IMR-90 (cell line): ENCODE measurements at regions not wholly inside any gene's neighbourhood (a gene's known extent, or its start where the extent isn't known, plus 50 kb on each side); places are given as distances from the start of the nearest gene placed in this dataset.

Experiments
- ATAC-seq: fragments of 200-7000 bp; cut with Tn5 transposase; 2 replicates; pipeline ENCODE4 v1.9.1; 2020; ENCODE audit warnings: low read depth, mild to moderate bottlenecking, moderate library complexity
- BruUV-seq: library from RNA; stranded (reverse); fragments of 400-500 nt; replicated peaks from 2 replicates; lab custom pipeline; 2021; lab: Mats Ljungman, UMichigan
- CTCF ChIA-PET: fragments of 300-600 bp; formaldehyde crosslinking; extraction: SDS; loops from one replicate; lab custom pipeline; 2021; ENCODE audit warnings: antibody characterized with exemption; lab: Yijun Ruan, JAX
- POLR2A ChIA-PET: fragments of 300-600 bp; sonication (Branson Sonifier 250); formaldehyde crosslinking; loops from one replicate; lab custom pipeline; 2022; ENCODE audit warnings: antibody characterized with exemption; ENCODE audit not compliant: unreplicated experiment; lab: Charles Lee
- DNase-seq: peaks from one replicate; pipeline ENCODE4 v3.0.0; 2013
- H2AFZ ChIP-seq: replicated peaks from 2 replicates; pipeline ENCODE3; 2013; ENCODE audit warnings: low read length, mild to moderate bottlenecking; ENCODE audit not compliant: poor library complexity
- H2AK5ac ChIP-seq: 2 replicates; pipeline ENCODE4 v1.6.1; 2013; ENCODE audit warnings: low read depth, low read length, inconsistent platforms
- H2AK9ac ChIP-seq: replicated peaks from 2 replicates; pipeline ENCODE3; 2013; ENCODE audit warnings: mild to moderate bottlenecking, low read depth, low read length, moderate library complexity; ENCODE audit not compliant: poor library complexity
- H2BK120ac ChIP-seq: 2 replicates; pipeline ENCODE4 v1.6.1; 2013; ENCODE audit warnings: low read depth, low read length, inconsistent platforms
- H2BK15ac ChIP-seq: 3 replicates; pipeline ENCODE4 v1.6.1; 2013; ENCODE audit warnings: low read depth, low read length, inconsistent platforms
- H2BK20ac ChIP-seq: 2 replicates; pipeline ENCODE4 v1.6.1; 2013; ENCODE audit warnings: low read depth, mild to moderate bottlenecking, inconsistent platforms, low read length, moderate library complexity
- H2BK5ac ChIP-seq: 2 replicates; pipeline ENCODE4 v1.6.1; 2013; ENCODE audit warnings: mild to moderate bottlenecking, low read depth, low read length, inconsistent platforms; ENCODE audit not compliant: poor library complexity, severe bottlenecking
- H3K14ac ChIP-seq: replicated peaks from 2 replicates; pipeline ENCODE4 v1.6.1; 2013; ENCODE audit warnings: low read depth, low read length, inconsistent platforms
- H3K18ac ChIP-seq: 2 replicates; pipeline ENCODE4 v1.6.1; 2013; ENCODE audit warnings: low read depth, low read length, control low read depth
- H3K23ac ChIP-seq: 2 replicates; pipeline ENCODE4 v1.6.1; 2013; ENCODE audit warnings: low read depth, low read length, inconsistent platforms
- H3K27ac ChIP-seq: 2 replicates; pipeline ENCODE4 v1.5.1; 2013; ENCODE audit warnings: mild to moderate bottlenecking, control low read depth, low read length; ENCODE audit not compliant: insufficient read depth
- H3K27me3 ChIP-seq: 2 replicates; pipeline ENCODE4 v1.6.1; 2013; ENCODE audit warnings: low read length; ENCODE audit not compliant: control insufficient read depth, insufficient read depth
- H3K36me3 ChIP-seq: 2 replicates; pipeline ENCODE4 v1.6.1; 2013; ENCODE audit warnings: low read length, mixed read lengths; ENCODE audit not compliant: control insufficient read depth, insufficient read depth
- H3K4ac ChIP-seq: 2 replicates; pipeline ENCODE4 v1.6.1; 2013; ENCODE audit warnings: low read depth, low read length, inconsistent platforms
- H3K4me1 ChIP-seq: 2 replicates; pipeline ENCODE4 v1.6.1; 2013; ENCODE audit warnings: low read length, mixed read lengths; ENCODE audit not compliant: control insufficient read depth, insufficient read depth
- H3K4me2 ChIP-seq: 2 replicates; pipeline ENCODE4 v1.6.1; 2013; ENCODE audit warnings: low read depth, mild to moderate bottlenecking, control low read depth, low read length, moderate library complexity
- H3K4me3 ChIP-seq: 2 replicates; pipeline ENCODE4 v1.5.1; 2013; ENCODE audit warnings: low read depth, mild to moderate bottlenecking, control low read depth, low read length, moderate library complexity; ENCODE audit not compliant: insufficient read depth
- H3K56ac ChIP-seq: 2 replicates; pipeline ENCODE4 v1.6.1; 2013; ENCODE audit warnings: low read length, inconsistent platforms; ENCODE audit not compliant: insufficient read depth; ENCODE audit errors: extremely low read depth
- H3K79me1 ChIP-seq, 2 experiments: 2 replicates each; pipeline ENCODE4 v1.6.1; 2013; ENCODE audit warnings: low read length in 2 of 2, inconsistent platforms in 1 of 2, low read depth in 1 of 2
- H3K9ac ChIP-seq: 2 replicates; pipeline ENCODE4 v1.6.1; 2013; ENCODE audit warnings: low read depth, low read length, control low read depth
- H3K9me1 ChIP-seq: 2 replicates; pipeline ENCODE4 v1.6.1; 2013; ENCODE audit warnings: low read length, inconsistent platforms; ENCODE audit not compliant: insufficient read depth
- H3K9me3 ChIP-seq: 2 replicates; pipeline ENCODE4 v1.6.1; 2013; ENCODE audit warnings: low read length; ENCODE audit not compliant: control insufficient read depth, insufficient read depth
- H4K20me1 ChIP-seq: 2 replicates; pipeline ENCODE4 v1.6.1; 2013; ENCODE audit warnings: low read length, inconsistent platforms; ENCODE audit not compliant: insufficient read depth
- H4K5ac ChIP-seq: 2 replicates; pipeline ENCODE4 v1.6.1; 2013; ENCODE audit warnings: mild to moderate bottlenecking, low read depth, low read length, control low read depth
- H4K8ac ChIP-seq, 2 experiments: 2 replicates each; pipeline ENCODE4 v1.6.1; 2013; ENCODE audit warnings: low read depth in 2 of 2, low read length in 2 of 2, control low read depth in 1 of 2, inconsistent platforms in 1 of 2
- H4K91ac ChIP-seq: 2 replicates; pipeline ENCODE4 v1.6.1; 2013; ENCODE audit warnings: low read depth, low read length, inconsistent platforms; ENCODE audit not compliant: insufficient read depth
- CHD1 ChIP-seq: IDR thresholded peaks from 2 replicates; pipeline ENCODE4 v1.6.1; 2012; ENCODE audit warnings: low read depth, low read length, improper control_type of control experiment
- CTCF ChIP-seq: conservative IDR thresholded peaks from 2 replicates; pipeline ENCODE4 v1.5.1; 2012; ENCODE audit warnings: mild to moderate bottlenecking, low read depth, low read length, improper control_type of control experiment
- ELK1 ChIP-seq: fragments of 150-350 bp; IDR thresholded peaks from 2 replicates; pipeline ENCODE4 v1.6.1; 2016; ENCODE audit warnings: low read depth, mild to moderate bottlenecking, low read length, moderate library complexity, borderline replicate concordance
- FOS ChIP-seq: fragments of 150-350 bp; IDR thresholded peaks from 2 replicates; pipeline ENCODE4 v1.6.1; 2016; ENCODE audit warnings: low read depth, low read length
- MXI1 ChIP-seq: IDR thresholded peaks from 2 replicates; pipeline ENCODE4 v1.6.1; 2012; ENCODE audit warnings: low read depth, mild to moderate bottlenecking, low read length, moderate library complexity, borderline replicate concordance
- NFE2L2 ChIP-seq: fragments of 150-350 bp; IDR thresholded peaks from 2 replicates; pipeline ENCODE4 v1.6.1; 2016; ENCODE audit warnings: low read depth, mild to moderate bottlenecking, low read length
- POLR2A ChIP-seq: IDR thresholded peaks from 2 replicates; pipeline ENCODE4 v1.6.1; 2012; ENCODE audit warnings: mild to moderate bottlenecking, low read depth, low read length
- RCOR1 ChIP-seq: IDR thresholded peaks from 2 replicates; pipeline ENCODE4 v1.6.1; 2012; ENCODE audit warnings: mild to moderate bottlenecking, low read length, improper control_type of control experiment; ENCODE audit not compliant: insufficient replicate concordance
- RFX5 ChIP-seq: IDR thresholded peaks from 2 replicates; pipeline ENCODE4 v1.8.0; 2012; ENCODE audit warnings: low read depth, mild to moderate bottlenecking, low read length, moderate library complexity
- SMC3 ChIP-seq: fragments of 150-350 bp; IDR thresholded peaks from 2 replicates; pipeline ENCODE4 v1.6.1; 2016; ENCODE audit warnings: low read depth, mild to moderate bottlenecking, antibody characterized with exemption, low read length, moderate library complexity
- USF2 ChIP-seq: fragments of 150-350 bp; IDR thresholded peaks from 2 replicates; pipeline ENCODE4 v1.6.1; 2017; ENCODE audit warnings: mild to moderate bottlenecking, antibody characterized with exemption, low read length, low read depth
- WGBS, 2 experiments: methylation state at CpG; one replicate each; pipeline versions ENCODE4 v1.1.5 to v1.1.7; 2013; ENCODE audit warnings: missing lambda C conversion rate in 2 of 2; ENCODE audit not compliant: insufficient read length in 1 of 2; ENCODE audit errors: extremely low coverage in 2 of 2; 5-methylcytosine and 5-hydroxymethylcytosine counted together
- dilution Hi-C: fragments of 300-500 bp; cut with HindIII; formaldehyde crosslinking; loops from one replicate; pipeline ENCODE4 v1.14.3; 2018; ENCODE audit warnings: low sequenced_read_pairs; ENCODE audit not compliant: unreplicated experiment
- in situ Hi-C: fragments of 300-500 bp; cut with MboI; formaldehyde crosslinking; loops from 3 replicates; pipeline ENCODE4 v1.14.3; 2019; ENCODE audit warnings: low sequenced_read_pairs, inconsistent platforms, mixed read lengths
- intact Hi-C: fragments of 100-400 bp; cut with micrococcal nuclease; formaldehyde crosslinking; loops from 2 replicates; pipeline ENCODE4 v1.10.0; 2022

- no peak overlapping the region for H4K5ac ChIP-seq
- H2AK9ac ChIP-seq = no peak overlapping the region
- no peak overlapping the region for H3K56ac ChIP-seq
- no peaks in the 10 kb centered on the region for H3K36me3 ChIP-seq
- H3K79me1 ChIP-seq = no peaks in the 10 kb centered on the region
- CTCF ChIA-PET = interaction anchor here (0.6 kb wide), 1 partner anchor 1617 kb away, joined by 3 read pairs; no protein-coding TSS in a partner anchor
- H3K23ac ChIP-seq = no peak overlapping the region
- no peak overlapping the region for H3K18ac ChIP-seq
- no TSS peak for BruUV-seq
- H2AFZ ChIP-seq = no peak overlapping the region
- H3K4ac ChIP-seq = no peak overlapping the region
- H3K9me1 ChIP-seq = no peaks in the 10 kb centered on the region
- H4K8ac ChIP-seq = no peak overlapping the region
- H3K4me3 ChIP-seq = no peak overlapping the region
- ATAC-seq (no peak), DNase-seq (no peak)
- no peak overlapping the region for H2BK5ac ChIP-seq
- in situ Hi-C loops (no loop called here), intact Hi-C loops (no loop called here), dilution Hi-C loops (no loop called here)
- H3K9ac ChIP-seq = no peak overlapping the region
- H3K27ac ChIP-seq = no peak overlapping the region
- H4K20me1 ChIP-seq = no peaks in the 10 kb centered on the region
- POLR2A ChIA-PET = no interaction called here
- H2AK5ac ChIP-seq = no peak overlapping the region
- no peaks in the 10 kb centered on the region for H3K4me1 ChIP-seq
- no peak overlapping the region for H2BK20ac ChIP-seq
- H2BK120ac ChIP-seq = no peak overlapping the region
- no peak for TF ChIP-seq USF2
- no peak for TF ChIP-seq CHD1
- TF ChIP-seq FOS = no peak
- TF ChIP-seq MXI1 = no peak
- TF ChIP-seq RCOR1 = no peak
- no peak for TF ChIP-seq NFE2L2
- TF ChIP-seq SMC3 = no peak
- no peak for TF ChIP-seq CTCF
- TF ChIP-seq POLR2A = no peak
- no peak for TF ChIP-seq ELK1
- no peak for TF ChIP-seq RFX5
- H3K4me2 ChIP-seq = no peak overlapping the region
- no peaks in the 10 kb centered on the region for H3K9me3 ChIP-seq
- H2BK15ac ChIP-seq = no peak overlapping the region
- no peak overlapping the region for H4K91ac ChIP-seq
- H3K14ac ChIP-seq = no peak overlapping the region
- H3K27me3 ChIP-seq = peaks cover 3% of the 10 kb centered on the region
- WGBS, 2 experiments = 83% methylated on average over 2 of the region's 5 CpGs; no CpG with 5 or more reads in 1 of the 2 experiments
Observed at GRCh38 chr4:4771160-4771559, 88.3 kb upstream of the MSX1 start.
